GM18909 (cell line): ENCODE measurements at regions not wholly inside any gene's neighbourhood (a gene's known extent, or its start where the extent isn't known, plus 50 kb on each side); places are given as distances from the start of the nearest gene placed in this dataset.

Experiments used
- ATAC-seq: cut with Tn5 transposase; IDR thresholded peaks from one replicate; pipeline ENCODE4 v1.9.1; 2021; ENCODE audit warnings: mild to moderate bottlenecking; ENCODE audit not compliant: unreplicated experiment, poor library complexity

DNA sequence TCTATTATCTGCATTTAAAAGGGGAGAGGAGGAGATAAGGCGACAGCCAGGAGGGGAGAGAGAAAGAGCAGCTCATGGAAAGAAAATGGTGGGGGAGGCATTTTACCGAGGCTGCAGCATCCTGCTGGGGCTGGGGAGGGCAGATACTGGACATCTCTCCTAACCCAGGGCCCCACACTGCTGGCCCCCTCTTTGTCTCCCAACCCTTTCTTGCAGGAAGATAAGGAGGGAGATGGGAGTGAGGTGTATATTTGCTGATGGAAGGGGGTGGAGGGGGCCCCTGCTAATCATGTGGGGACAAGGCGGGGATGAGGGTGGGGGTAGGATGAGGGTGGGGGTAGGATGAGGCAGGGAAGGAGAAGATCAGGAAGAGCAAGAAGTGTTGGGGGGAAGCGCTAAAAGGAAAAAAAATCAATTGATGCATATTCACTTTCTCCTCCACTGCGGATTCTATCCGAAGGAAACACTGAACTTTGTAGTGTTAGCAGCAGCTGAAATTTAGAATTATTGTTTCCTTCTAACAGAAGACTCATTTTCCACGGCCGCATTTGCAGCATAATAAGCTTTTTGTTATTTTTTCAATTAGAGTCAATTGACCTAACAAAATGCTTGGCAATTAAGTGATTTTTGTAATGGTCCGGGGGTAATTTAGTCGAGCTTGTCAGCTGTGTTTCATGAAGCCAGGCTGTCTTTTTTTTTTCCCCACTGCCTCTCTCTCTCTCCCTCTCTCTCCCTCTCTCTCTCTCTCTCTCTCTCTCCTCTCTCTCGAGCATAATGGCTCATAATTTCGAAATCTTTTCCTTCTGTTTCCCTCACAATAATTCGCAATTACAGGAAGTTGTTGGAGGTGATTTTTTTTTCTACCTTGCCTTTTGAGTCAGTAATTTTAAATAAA, 1134.6 kb downstream of the BCL11B start:
- ATAC-seq, result no peak

DNA sequence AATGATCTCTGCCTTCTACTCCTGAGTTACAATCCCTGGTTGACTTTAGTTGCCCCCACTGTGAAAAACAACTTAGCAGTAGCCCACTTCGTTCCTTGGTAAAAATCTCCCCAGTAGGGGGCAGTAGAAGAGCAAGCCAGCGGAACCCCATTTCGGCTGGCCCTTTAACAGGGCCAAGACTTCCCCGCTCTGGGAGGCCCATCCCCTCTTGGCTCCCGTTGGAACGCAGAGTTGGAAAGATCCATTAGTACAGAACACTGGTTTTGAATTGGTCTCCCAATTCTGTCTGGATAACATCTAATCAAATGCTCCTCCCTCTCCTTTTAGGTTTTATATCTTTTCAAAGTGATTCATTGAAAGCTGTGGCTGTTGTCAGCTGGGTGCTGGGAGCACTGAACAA, 1133.3 kb downstream of the BCL11B start:
- no peak for ATAC-seq

DNA sequence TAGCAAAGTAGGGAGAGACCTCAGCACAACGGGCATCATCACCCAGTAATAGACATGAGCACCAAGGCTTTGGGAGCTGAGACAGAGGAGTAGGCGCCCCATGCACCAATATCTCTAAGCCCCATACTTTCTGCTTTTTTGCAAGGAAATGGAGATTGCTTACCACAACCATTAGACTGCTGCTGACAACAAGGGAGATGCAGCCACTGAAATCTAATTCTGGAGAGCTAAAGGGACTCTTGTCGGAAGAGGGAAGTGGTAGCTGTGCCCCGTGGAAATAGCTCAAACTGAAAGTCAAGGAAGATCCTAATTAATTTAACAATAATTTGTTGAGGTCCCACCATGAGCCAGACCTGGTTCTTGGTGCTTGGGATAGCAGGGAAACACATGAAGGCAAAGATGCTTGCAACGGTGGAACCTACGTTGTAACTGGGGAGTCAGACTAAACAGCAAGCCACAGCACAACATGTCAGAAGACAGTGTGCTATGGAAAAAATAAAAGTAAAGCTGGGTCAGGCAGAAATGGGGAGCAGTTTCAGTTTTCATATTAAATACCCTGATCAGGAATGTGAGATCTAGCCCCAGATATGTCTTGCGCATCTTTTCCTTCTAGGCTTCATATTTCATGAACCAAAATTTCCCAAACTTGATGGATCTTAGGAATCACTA, 1131.0 kb downstream of the BCL11B start:
- ATAC-seq, result no peak

GRCh38 chr14:98143566-98143965, 1128.4 kb downstream of the BCL11B start:
- ATAC-seq, result no peak

DNA sequence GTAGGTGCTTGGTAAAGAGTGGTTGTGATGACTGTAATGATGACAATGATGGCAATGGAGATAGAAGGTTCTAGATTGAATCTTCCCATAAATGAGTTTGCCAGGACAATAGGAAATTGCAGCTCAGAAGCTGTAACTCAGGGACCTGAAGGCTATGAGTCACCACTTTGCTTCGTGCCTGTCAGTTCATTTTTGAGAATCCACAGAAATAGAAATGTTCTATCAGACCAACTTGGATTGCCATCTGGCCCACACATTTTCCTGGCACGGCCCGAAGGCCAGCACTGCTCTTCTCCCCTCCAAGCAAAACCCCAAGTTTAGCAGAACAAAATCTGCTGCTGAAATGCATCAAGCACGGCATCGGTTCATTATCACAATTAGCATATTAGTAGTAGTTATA, 1127.0 kb downstream of the BCL11B start:
- ATAC-seq, result no peak

DNA sequence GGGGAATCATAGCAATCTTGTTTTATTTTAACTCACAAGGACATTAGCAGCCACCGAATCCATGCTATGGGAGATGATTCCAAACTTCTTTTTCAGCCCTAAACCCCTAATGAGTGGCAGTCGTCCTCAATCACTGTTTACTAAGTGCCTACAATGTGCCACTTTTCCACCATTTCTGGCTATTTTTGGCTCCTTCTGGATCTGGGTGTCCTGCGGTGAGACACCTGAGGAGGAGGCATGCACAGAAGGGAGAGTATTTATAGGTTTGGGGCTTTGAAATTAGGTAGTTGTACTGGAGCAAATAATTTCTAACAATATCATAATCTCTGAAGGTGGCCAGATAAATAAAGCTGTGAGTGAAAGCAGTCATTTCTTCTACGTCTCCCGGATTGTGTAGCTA, 1125.6 kb downstream of the BCL11B start:
- ATAC-seq, result no peak

- ATAC-seq, result no peak
These were observed 1117.7 kb downstream of the BCL11B start for GRCh38 chr14:98154254-98154653.

DNA sequence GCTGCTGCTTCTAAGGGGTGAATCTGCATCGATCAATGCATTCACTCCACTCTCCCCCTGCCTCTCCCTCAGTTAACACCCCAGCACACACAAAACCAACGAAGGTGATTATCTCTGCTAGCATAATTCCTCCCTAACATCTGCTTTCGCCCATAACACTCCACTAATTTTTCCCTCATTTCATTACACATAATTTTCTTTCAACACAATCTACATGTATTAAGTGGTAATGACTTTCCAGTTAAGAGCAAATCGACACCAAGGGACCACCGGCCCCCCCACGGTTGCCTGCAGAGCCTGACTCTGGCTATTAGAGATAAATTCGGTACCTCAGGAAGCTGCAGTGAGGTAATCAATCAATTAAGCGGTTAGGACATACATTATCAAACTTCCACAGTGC, 1115.6 kb downstream of the BCL11B start:
- ATAC-seq, result no peak

- ATAC-seq, result no peak
These were observed 1111.1 kb downstream of the BCL11B start for GRCh38 chr14:98160901-98161300.

GRCh38 chr14:98161356-98161755, 1110.6 kb downstream of the BCL11B start:
- no peak for ATAC-seq

GRCh38 chr14:98162856-98163805, 1108.9 kb downstream of the BCL11B start:
- no peak for ATAC-seq

GRCh38 chr14:98163873-98164272, 1108.1 kb downstream of the BCL11B start:
- ATAC-seq, result no peak

DNA sequence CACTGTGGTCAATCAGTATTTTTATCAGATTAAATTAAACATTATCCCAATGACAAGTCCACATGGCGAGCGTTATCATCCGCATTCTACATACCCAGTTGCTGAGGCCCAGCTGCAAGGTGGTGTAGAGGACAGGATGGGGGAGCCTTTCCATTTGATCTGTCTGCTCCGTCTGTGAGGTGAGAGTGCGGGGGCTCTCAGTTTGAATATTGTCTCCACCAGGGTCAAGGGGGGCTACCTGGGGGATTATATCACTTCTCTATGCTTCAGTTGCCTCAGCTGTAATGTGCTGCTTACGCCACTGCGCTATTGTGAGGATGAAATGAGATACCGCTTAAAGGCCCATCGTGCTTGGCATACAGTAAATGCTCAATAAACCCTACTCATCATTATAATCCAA, 1106.0 kb downstream of the BCL11B start:
- no peak for ATAC-seq

- ATAC-seq, result no peak
These were observed 1104.7 kb downstream of the BCL11B start for GRCh38 chr14:98167275-98167674.

- no peak for ATAC-seq
These were observed 1104.3 kb downstream of the BCL11B start for GRCh38 chr14:98167705-98168104.

DNA sequence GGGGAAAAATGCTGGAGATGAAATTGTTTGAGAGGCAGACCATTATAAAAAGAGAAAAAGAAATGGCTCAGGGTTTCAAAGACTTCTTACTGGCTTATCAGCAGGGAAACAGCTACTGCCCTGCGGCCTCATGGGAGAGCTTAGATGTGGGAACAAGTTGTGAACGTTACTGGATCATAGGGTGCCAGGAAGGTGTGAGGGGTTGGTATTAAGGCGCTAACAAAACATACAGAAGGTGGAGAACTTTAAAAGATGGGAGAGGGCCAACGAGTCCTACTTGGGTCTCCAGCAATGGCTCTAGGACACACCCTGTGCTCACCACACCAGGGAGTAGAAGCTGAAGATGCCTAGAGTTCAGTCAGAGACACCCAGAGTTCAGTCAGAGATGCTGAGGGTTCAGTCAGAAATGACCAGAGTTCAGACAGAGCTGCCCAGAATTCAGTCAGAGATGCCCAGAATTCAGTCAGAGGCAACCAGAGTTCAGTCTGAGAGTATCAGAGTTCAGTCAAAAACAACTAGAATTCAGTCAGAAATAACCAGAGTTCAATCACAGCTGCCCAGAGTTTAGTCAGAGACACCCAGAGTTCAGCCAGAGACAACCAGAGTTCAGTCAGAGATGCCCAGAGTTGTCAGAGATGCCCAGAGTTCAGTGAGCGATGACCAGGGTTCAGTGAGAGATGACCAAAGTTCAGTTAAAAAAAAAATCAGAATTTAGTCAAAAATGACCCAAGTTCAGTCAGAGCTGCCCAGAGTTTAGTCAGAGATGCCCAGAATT, 1103.6 kb downstream of the BCL11B start:
- ATAC-seq, result no peak

DNA sequence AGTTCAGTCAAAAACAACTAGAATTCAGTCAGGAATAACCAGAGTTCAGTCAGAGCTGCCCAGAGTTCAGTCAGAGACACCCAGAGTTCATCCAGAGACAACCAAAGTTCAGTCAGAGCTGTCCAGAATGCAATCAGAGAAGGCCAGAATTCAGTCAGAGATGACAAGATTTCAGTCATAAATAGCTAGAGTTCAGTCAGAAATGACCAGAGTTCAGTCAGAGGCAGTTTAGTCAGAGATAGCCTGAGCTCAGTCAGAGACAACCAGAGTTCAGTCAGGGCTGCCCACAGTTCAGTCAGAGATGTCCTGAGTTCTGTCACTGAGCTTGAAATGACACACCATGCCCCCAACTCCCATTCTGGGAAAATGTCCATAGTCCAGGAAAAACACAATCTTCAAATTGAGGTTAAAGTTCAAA, 1102.8 kb downstream of the BCL11B start:
- no peak for ATAC-seq

DNA sequence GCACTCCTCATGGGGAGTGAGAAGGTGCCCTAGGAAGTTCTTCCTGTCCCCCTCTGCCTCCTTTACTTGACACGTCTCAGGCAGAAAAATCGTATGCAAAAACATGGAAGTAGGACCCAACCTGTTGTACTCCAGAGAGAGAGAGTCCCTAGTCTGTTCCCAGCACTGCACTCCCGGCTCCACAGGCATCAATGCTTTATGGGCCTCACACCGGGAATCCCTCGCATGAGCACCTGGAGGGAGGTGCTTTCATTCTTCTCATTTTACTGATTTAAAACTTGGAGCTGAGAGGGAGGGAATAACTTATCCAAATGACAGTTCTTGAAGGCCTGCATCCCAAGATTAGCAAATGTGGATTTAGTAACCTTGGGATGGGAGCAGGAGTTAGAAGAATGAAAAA, 1101.4 kb downstream of the BCL11B start:
- no peak for ATAC-seq

- ATAC-seq, result no peak
These were observed 1100.3 kb downstream of the BCL11B start for GRCh38 chr14:98171654-98172053.

DNA sequence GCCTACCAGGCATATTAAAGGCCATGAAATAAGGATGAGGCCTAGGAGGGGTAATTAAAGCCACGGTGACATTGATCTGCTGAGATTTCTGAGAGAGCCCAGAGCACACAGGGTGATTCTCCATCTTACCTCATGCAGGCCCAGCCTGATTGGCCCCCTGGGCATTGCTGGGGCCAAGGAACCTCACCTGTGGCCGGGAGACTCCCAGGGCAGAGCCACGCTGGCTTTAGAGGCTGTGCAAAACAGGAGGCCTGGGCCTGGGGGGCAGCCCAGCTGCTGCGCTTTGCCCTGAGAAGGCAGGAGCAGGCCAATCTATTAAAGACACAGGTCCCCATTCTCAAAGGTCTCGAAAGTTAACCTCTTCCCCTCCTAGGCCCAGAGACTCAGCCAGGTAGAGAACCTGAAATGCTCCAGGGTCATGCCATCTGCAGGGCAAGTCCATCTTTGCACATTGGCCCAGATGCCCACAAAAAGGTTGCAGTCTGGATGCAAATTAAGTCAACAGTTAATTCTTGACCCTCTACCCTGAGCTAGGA, 1099.7 kb downstream of the BCL11B start:
- ATAC-seq, result no peak
